Panc1 (cell line): ENCODE measurements at regions not wholly inside any gene's neighbourhood (a gene's known extent, or its start where the extent isn't known, plus 50 kb on each side); places are given as distances from the start of the nearest gene placed in this dataset.

ENCODE experiments used
- SIN3A ChIP-seq: IDR thresholded peaks from 2 replicates; pipeline ENCODE4 v1.6.1; 2012; ENCODE audit warnings: low read depth, mild to moderate bottlenecking, low read length, moderate library complexity, borderline replicate concordance; ENCODE audit not compliant: insufficient read depth
- TCF7L2 ChIP-seq: IDR thresholded peaks from 2 replicates; pipeline ENCODE4 v1.6.1; 2011; ENCODE audit warnings: mild to moderate bottlenecking, low read depth, low read length, inconsistent platforms
- TF ChIP-seq, protein P1 (sequence below): fragments of 450-650 bp; IDR thresholded peaks from 2 replicates; pipeline ENCODE4 v1.5.1; 2017; ENCODE audit warnings: mild to moderate bottlenecking
- TF ChIP-seq, protein P2 (sequence below), 2 experiments: IDR thresholded peaks; 2 replicates each; pipeline ENCODE4 v1.6.1; 2011 to 2012; ENCODE audit warnings: low read depth in 2 of 2, control low read depth in 1 of 2, low read length in 1 of 2, mild to moderate bottlenecking in 1 of 2, moderate library complexity in 1 of 2; ENCODE audit not compliant: insufficient read depth in 1 of 2

DNA sequence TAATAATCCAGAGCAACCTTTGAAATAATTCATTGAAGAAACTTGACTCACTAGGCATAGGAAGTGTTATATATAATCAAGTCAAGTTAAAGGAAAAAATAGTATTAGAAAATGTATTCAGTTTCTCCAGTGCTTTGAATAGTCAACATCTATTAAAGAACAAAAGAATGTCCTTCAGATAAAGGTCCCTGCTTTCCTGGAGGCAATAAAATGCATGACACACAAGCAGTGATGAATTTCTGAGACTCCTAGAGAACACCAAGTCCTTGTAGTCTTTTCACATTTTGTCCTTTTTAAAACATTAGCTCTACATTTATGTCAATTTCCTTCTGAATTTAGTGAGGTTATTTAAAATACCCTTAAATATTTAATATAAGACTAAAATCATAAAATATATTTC, 695.5 kb downstream of the EPHA3 start:
- TF ChIP-seq, protein P1, sequence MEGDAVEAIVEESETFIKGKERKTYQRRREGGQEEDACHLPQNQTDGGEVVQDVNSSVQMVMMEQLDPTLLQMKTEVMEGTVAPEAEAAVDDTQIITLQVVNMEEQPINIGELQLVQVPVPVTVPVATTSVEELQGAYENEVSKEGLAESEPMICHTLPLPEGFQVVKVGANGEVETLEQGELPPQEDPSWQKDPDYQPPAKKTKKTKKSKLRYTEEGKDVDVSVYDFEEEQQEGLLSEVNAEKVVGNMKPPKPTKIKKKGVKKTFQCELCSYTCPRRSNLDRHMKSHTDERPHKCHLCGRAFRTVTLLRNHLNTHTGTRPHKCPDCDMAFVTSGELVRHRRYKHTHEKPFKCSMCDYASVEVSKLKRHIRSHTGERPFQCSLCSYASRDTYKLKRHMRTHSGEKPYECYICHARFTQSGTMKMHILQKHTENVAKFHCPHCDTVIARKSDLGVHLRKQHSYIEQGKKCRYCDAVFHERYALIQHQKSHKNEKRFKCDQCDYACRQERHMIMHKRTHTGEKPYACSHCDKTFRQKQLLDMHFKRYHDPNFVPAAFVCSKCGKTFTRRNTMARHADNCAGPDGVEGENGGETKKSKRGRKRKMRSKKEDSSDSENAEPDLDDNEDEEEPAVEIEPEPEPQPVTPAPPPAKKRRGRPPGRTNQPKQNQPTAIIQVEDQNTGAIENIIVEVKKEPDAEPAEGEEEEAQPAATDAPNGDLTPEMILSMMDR, result no peak
- TF ChIP-seq, protein P2, sequence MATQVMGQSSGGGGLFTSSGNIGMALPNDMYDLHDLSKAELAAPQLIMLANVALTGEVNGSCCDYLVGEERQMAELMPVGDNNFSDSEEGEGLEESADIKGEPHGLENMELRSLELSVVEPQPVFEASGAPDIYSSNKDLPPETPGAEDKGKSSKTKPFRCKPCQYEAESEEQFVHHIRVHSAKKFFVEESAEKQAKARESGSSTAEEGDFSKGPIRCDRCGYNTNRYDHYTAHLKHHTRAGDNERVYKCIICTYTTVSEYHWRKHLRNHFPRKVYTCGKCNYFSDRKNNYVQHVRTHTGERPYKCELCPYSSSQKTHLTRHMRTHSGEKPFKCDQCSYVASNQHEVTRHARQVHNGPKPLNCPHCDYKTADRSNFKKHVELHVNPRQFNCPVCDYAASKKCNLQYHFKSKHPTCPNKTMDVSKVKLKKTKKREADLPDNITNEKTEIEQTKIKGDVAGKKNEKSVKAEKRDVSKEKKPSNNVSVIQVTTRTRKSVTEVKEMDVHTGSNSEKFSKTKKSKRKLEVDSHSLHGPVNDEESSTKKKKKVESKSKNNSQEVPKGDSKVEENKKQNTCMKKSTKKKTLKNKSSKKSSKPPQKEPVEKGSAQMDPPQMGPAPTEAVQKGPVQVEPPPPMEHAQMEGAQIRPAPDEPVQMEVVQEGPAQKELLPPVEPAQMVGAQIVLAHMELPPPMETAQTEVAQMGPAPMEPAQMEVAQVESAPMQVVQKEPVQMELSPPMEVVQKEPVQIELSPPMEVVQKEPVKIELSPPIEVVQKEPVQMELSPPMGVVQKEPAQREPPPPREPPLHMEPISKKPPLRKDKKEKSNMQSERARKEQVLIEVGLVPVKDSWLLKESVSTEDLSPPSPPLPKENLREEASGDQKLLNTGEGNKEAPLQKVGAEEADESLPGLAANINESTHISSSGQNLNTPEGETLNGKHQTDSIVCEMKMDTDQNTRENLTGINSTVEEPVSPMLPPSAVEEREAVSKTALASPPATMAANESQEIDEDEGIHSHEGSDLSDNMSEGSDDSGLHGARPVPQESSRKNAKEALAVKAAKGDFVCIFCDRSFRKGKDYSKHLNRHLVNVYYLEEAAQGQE (IDR thresholded peaks at IDR 0.05; ENCODE audit: insufficient read depth in 1 of 2, low read depth in 2 of 2, low read length in 1 of 2), result no peak
- no peak for TF ChIP-seq TCF7L2
- no peak for TF ChIP-seq SIN3A
